Central memory CD8-positive, alpha-beta T cell (primary cell): ENCODE measurements at regions not wholly inside any gene's neighbourhood (a gene's known extent, or its start where the extent isn't known, plus 50 kb on each side); places are given as distances from the start of the nearest gene placed in this dataset.

ENCODE experiments used
- ATAC-seq: fragments of 150-1000 bp; cut with Tn5 transposase; replicated peaks from 2 replicates; pipeline ENCODE4 v1.10.0; 2022; ENCODE audit warnings: mild to moderate bottlenecking, moderate FRiP score, moderate number of reproducible peaks; ENCODE audit not compliant: poor library complexity, severe bottlenecking; ENCODE audit errors: extremely low read depth
- DNase-seq, 2 donors: peaks; one replicate each; pipeline ENCODE4 v3.0.0; 2021; ENCODE audit warnings: low spot score in 2 of 2
- H3K27ac Mint-ChIP-seq: one replicate; pipeline ENCODE4 v1.8.0; 2022; ENCODE audit warnings: low read depth, mild to moderate bottlenecking, moderate library complexity, mixed read lengths
- H3K27me3 Mint-ChIP-seq: one replicate; pipeline ENCODE4 v1.8.0; 2022; ENCODE audit warnings: mixed read lengths
- H3K36me3 Mint-ChIP-seq: one replicate; pipeline ENCODE4 v1.8.0; 2022; ENCODE audit warnings: mild to moderate bottlenecking, moderate library complexity, mixed read lengths; ENCODE audit not compliant: insufficient read depth
- H3K4me1 Mint-ChIP-seq: one replicate; pipeline ENCODE4 v1.8.0; 2022; ENCODE audit warnings: mixed read lengths
- H3K4me3 Mint-ChIP-seq: one replicate; pipeline ENCODE4 v1.8.0; 2022; ENCODE audit warnings: mild to moderate bottlenecking, moderate library complexity, mixed read lengths
- H3K9me3 Mint-ChIP-seq: one replicate; pipeline ENCODE4 v1.8.0; 2022; ENCODE audit warnings: mixed read lengths

GRCh38 chr15:81475471-81475870 is 101.5 kb upstream of the TMC3 start:
- Mint-ChIP-seq H3K27me3 (peaks cover 57% of the 10 kb centered on the region), H3K36me3 (no peaks in the 10 kb centered on the region), H3K27ac (no peak overlapping the region), H3K4me1 (no peaks in the 10 kb centered on the region), H3K9me3 (no peaks in the 10 kb centered on the region), H3K4me3 (no peak overlapping the region)
- no peak for DNase-seq
- ATAC-seq, result no peak

GRCh38 chr15:81473946-81474345 is 99.9 kb upstream of the TMC3 start:
- DNase-seq (no peak), ATAC-seq (no peak)
- no peak overlapping the region for H3K4me3 Mint-ChIP-seq
- no peaks in the 10 kb centered on the region for H3K36me3 Mint-ChIP-seq
- no peaks in the 10 kb centered on the region for H3K4me1 Mint-ChIP-seq
- no peak overlapping the region for H3K27ac Mint-ChIP-seq
- H3K9me3 Mint-ChIP-seq, result no peaks in the 10 kb centered on the region
- peaks cover 65% of the 10 kb centered on the region for H3K27me3 Mint-ChIP-seq

- no peak overlapping the region for H3K27ac Mint-ChIP-seq
- H3K4me3 Mint-ChIP-seq, result no peak overlapping the region
- ATAC-seq (no peak), DNase-seq (no peak)
- H3K27me3 Mint-ChIP-seq, result peaks cover 70% of the 10 kb centered on the region
- H3K36me3 Mint-ChIP-seq, result peaks cover 1% of the 10 kb centered on the region
- no peaks in the 10 kb centered on the region for H3K4me1 Mint-ChIP-seq
- no peaks in the 10 kb centered on the region for H3K9me3 Mint-ChIP-seq
These were observed 99.2 kb upstream of the TMC3 start for GRCh38 chr15:81473177-81473576.

- ATAC-seq, result no peak
- no peaks in the 10 kb centered on the region for H3K4me1 Mint-ChIP-seq
- H3K36me3 Mint-ChIP-seq, result peaks cover 3% of the 10 kb centered on the region
- DNase-seq, result no peak
- no peak overlapping the region for H3K27ac Mint-ChIP-seq
- H3K27me3 Mint-ChIP-seq, result peaks cover 82% of the 10 kb centered on the region
- H3K4me3 Mint-ChIP-seq, result no peak overlapping the region
- H3K9me3 Mint-ChIP-seq, result no peaks in the 10 kb centered on the region
These were observed 97.1 kb upstream of the TMC3 start for GRCh38 chr15:81471151-81471550.

- H3K36me3 Mint-ChIP-seq, result peaks cover 3% of the 10 kb centered on the region
- no peak overlapping the region for H3K27ac Mint-ChIP-seq
- no peaks in the 10 kb centered on the region for H3K4me1 Mint-ChIP-seq
- ATAC-seq (no peak), DNase-seq (no peak)
- H3K9me3 Mint-ChIP-seq, result peaks cover 5% of the 10 kb centered on the region
- no peak overlapping the region for H3K4me3 Mint-ChIP-seq
- peaks cover 99% of the 10 kb centered on the region for H3K27me3 Mint-ChIP-seq
These were observed 95.1 kb upstream of the TMC3 start for GRCh38 chr15:81469154-81469553.

- DNase-seq (no peak), ATAC-seq (no peak)
- Mint-ChIP-seq H3K27ac (no peak overlapping the region), H3K4me1 (no peaks in the 10 kb centered on the region), H3K27me3 (peaks cover 99% of the 10 kb centered on the region), H3K36me3 (peaks cover 3% of the 10 kb centered on the region), H3K4me3 (no peak overlapping the region), H3K9me3 (peaks cover 17% of the 10 kb centered on the region)
These were observed 92.7 kb upstream of the TMC3 start for GRCh38 chr15:81466741-81467140.

- H3K36me3 Mint-ChIP-seq, result peaks cover 3% of the 10 kb centered on the region
- no peak overlapping the region for H3K4me3 Mint-ChIP-seq
- peaks cover 52% of the 10 kb centered on the region for H3K27me3 Mint-ChIP-seq
These were observed 80.0 kb upstream of the TMC3 start for GRCh38 chr15:81454024-81454423.

GRCh38 chr15:81450721-81451120 is 76.7 kb upstream of the TMC3 start:
- H3K36me3 Mint-ChIP-seq, result peaks cover 3% of the 10 kb centered on the region
- H3K27ac Mint-ChIP-seq, result no peak overlapping the region
- DNase-seq (no peak), ATAC-seq (no peak)
- no peaks in the 10 kb centered on the region for H3K4me1 Mint-ChIP-seq
- H3K4me3 Mint-ChIP-seq, result no peak overlapping the region
- H3K9me3 Mint-ChIP-seq, result no peaks in the 10 kb centered on the region
- H3K27me3 Mint-ChIP-seq, result peaks cover 44% of the 10 kb centered on the region

More at GRCh38 chr15:81454024-81454423, 80.0 kb upstream of the TMC3 start:
- no peaks in the 10 kb centered on the region for H3K9me3 Mint-ChIP-seq
- DNase-seq, result no peak
- peaks cover 5% of the 10 kb centered on the region for H3K4me1 Mint-ChIP-seq
- ATAC-seq, result no peak
- H3K27ac Mint-ChIP-seq, result no peak overlapping the region

- Mint-ChIP-seq H3K27me3 (peaks cover 44% of the 10 kb centered on the region), H3K9me3 (no peaks in the 10 kb centered on the region), H3K27ac (no peak overlapping the region), H3K4me3 (no peak overlapping the region), H3K36me3 (peaks cover under 1% of the 10 kb centered on the region), H3K4me1 (no peaks in the 10 kb centered on the region)
- DNase-seq, result no peak
- no peak for ATAC-seq
These were observed 75.9 kb upstream of the TMC3 start for GRCh38 chr15:81449836-81450474.

- no peak for DNase-seq
- H3K27ac Mint-ChIP-seq, result no peak overlapping the region
- H3K9me3 Mint-ChIP-seq, result no peaks in the 10 kb centered on the region
These were observed 69.2 kb upstream of the TMC3 start for GRCh38 chr15:81443040-81443820.

GRCh38 chr15:81442454-81442853 is 68.4 kb upstream of the TMC3 start:
- Mint-ChIP-seq H3K4me3 (no peak overlapping the region), H3K4me1 (no peaks in the 10 kb centered on the region), H3K27ac (no peak overlapping the region), H3K9me3 (no peaks in the 10 kb centered on the region), H3K36me3 (no peaks in the 10 kb centered on the region), H3K27me3 (peaks cover 50% of the 10 kb centered on the region)
- ATAC-seq (no peak), DNase-seq (no peak)

More at GRCh38 chr15:81443040-81443820, 69.2 kb upstream of the TMC3 start:
- no peaks in the 10 kb centered on the region for H3K4me1 Mint-ChIP-seq
- no peaks in the 10 kb centered on the region for H3K36me3 Mint-ChIP-seq
- H3K27me3 Mint-ChIP-seq, result peaks cover 55% of the 10 kb centered on the region
- no peak overlapping the region for H3K4me3 Mint-ChIP-seq
- ATAC-seq, result no peak

GRCh38 chr15:81434851-81435250 is 60.8 kb upstream of the TMC3 start:
- no peak overlapping the region for H3K27ac Mint-ChIP-seq
- DNase-seq (no peak), ATAC-seq (no peak)
- H3K4me1 Mint-ChIP-seq, result no peaks in the 10 kb centered on the region
- no peaks in the 10 kb centered on the region for H3K9me3 Mint-ChIP-seq
- no peak overlapping the region for H3K4me3 Mint-ChIP-seq
- no peaks in the 10 kb centered on the region for H3K36me3 Mint-ChIP-seq
- peaks cover 81% of the 10 kb centered on the region for H3K27me3 Mint-ChIP-seq

- H3K27ac Mint-ChIP-seq, result no peak overlapping the region
- DNase-seq, result no peak
- no peaks in the 10 kb centered on the region for H3K36me3 Mint-ChIP-seq
- ATAC-seq, result no peak
- H3K9me3 Mint-ChIP-seq, result no peaks in the 10 kb centered on the region
- no peaks in the 10 kb centered on the region for H3K4me1 Mint-ChIP-seq
- H3K27me3 Mint-ChIP-seq, result peaks cover 87% of the 10 kb centered on the region
- no peak overlapping the region for H3K4me3 Mint-ChIP-seq
These were observed 59.4 kb upstream of the TMC3 start for GRCh38 chr15:81433462-81433861.
